GM21526 (cell line): ENCODE measurements at regions not wholly inside any gene's neighbourhood (a gene's known extent, or its start where the extent isn't known, plus 50 kb on each side); places are given as distances from the start of the nearest gene placed in this dataset.
A peak's percentile ranks its signal among the peaks of the same experiment; 100 is the strongest.
"Not testable (repeated sequence)": the region's sequence is repeated elsewhere in the genome, so short reads cannot be mapped to it uniquely, and the experiment has no call there.

Experiments used
- ATAC-seq: cut with Tn5 transposase; IDR thresholded peaks from one replicate; pipeline ENCODE4 v1.9.1; 2021; ENCODE audit warnings: moderate library complexity; ENCODE audit not compliant: unreplicated experiment, low FRiP score

DNA sequence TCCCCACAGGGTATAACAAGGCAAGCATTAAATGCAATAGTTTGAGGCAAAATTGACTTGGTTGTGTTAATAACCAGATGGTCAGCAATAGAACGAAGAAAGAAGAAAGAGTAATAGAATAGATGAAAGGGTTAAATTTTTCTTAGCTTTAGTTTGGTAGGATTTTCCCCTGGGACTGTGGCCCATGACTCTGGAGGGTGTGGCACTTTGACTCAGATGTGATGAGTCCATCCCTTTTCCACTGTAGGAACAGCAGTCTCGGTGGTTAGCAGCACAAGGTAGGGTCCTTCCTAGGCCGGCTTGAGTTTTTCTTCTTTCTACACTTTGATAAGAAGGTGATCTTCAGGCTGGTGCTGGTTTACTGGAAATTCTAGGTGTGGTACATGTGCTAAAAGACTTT lies 321.0 kb downstream of the CGGBP1 start:
- ATAC-seq: not testable (repeated sequence)

- ATAC-seq: no peak
Observed at GRCh38 chr3:87733671-87734367, 325.0 kb downstream of the CGGBP1 start.

DNA sequence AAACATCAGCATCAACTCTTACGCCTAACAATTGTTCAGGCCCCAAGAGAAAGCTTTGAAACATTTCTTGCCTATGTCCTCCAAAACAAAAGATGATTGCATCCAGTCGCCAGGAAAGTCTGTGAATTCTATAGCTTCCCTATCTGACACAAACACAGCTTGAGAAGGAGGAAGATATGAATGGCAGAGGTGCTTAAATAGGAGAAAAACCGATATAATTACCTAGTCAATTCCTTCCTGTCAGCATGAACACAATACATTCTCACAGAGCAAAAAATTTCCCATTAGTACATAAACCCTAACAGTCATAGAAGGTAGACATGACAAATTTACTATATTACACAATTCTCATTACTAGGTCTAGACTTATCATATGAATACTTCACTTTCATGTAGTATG lies 326.5 kb downstream of the CGGBP1 start:
- no peak for ATAC-seq

DNA sequence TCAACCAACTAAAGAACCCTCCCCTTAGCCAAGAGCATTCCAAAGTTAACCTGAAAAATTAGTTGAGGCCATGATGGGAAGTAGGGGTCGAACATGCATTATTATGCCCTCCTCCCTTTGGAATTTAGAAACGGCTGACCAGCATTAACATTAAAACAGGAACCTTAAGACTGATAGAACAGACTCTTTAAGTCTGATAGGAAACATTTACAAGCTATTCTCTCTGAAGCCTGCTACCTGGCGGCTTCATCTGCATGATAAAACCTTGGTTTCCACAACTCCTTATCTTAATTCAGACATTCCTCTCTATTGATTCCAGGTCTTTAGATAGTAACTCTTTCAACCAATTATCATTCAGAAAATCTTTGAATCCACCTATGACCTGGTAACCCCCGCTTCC lies 331.0 kb downstream of the CGGBP1 start:
- no peak for ATAC-seq

GRCh38 chr3:87719060-87719459 lies 339.7 kb downstream of the CGGBP1 start:
- no peak for ATAC-seq

GRCh38 chr3:87710511-87710910 lies 348.3 kb downstream of the CGGBP1 start:
- ATAC-seq: no peak

DNA sequence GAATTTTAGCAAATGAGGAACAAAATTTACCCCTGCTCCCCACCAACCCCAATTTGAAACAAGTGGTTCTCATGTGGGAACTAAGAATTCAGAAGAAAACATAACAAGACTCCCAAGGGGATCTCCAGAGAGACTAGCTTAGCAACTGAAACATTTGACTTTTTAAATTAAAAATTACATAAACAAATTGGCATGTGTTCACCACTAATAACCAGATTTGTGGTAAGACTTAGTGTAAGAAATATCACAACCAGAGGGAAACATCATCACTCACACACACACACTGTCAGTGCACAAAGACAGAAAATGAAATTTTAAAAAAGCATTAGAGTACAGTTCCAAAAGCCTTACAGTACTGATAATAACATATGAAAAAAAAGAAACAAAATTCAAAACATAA lies 348.8 kb downstream of the CGGBP1 start:
- no peak for ATAC-seq

DNA sequence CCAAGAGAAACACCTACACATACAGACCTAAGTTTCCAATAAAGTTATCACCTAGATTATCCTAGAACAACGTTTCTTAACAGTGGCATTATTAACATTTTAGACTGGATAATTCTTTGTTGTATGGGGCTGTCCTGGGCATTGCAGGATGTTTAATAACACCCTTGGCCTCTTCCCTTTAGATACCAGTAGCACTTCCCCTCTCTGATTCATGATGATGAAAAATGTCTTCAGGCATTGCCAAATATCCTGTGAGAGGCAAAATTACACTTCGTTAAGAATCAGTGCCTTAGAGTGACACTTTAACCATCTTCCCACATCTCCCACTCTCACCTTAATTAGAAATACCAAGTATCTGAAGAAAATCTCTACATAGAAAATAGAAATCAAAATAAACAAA lies 352.6 kb downstream of the CGGBP1 start:
- no peak for ATAC-seq

GRCh38 chr3:87702600-87702999 lies 356.2 kb downstream of the CGGBP1 start:
- ATAC-seq: no peak

- no peak for ATAC-seq
Observed at GRCh38 chr3:87696124-87697013, 362.4 kb downstream of the CGGBP1 start.

DNA sequence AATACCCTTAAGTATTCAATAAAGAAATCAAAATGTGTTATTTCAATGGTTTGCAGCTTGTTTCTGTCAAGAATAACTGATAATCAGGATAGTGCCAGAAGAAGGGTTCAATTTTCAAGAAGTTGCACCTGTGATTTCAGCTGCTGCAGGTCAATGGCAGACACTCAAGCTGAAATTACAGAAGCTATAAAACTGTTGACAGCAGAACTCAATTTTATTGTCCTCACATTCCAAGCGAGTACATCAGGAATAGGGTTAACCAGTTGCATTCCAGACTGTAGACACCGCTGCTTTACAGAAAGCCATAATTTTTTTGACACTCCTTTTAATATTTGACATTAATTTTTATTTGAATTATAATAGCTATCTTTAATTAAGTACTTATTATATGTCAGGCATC lies 364.1 kb downstream of the CGGBP1 start:
- ATAC-seq: no peak

- ATAC-seq: no peak
Observed at GRCh38 chr3:87691109-87691508, 367.7 kb downstream of the CGGBP1 start.

GRCh38 chr3:87678984-87679660 lies 379.7 kb downstream of the CGGBP1 start:
- ATAC-seq: not testable (repeated sequence)

GRCh38 chr3:87674397-87675161 lies 384.2 kb downstream of the CGGBP1 start:
- ATAC-seq: peak; percentile 100

GRCh38 chr3:87673132-87673531 lies 385.7 kb downstream of the CGGBP1 start:
- no peak for ATAC-seq

DNA sequence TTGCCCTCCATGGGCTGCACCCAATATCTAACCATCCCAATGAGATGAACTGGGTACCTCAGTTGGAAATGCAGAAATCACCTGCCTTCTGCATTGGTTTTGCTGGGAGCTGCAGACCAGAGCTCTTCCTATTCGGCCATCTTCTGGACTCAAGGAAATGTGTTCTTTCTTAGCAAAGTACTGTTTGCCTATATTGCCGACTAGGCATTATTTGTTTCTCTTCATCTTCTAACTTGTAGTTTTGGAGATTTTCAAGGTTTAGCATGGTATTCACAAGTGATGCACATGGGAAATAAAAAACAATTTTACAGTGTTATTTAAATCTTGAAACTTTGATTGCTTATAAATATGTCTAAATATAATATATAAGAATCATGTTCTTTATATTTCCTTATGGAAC lies 377.8 kb upstream of the POU1F1 start:
- ATAC-seq: no peak

DNA sequence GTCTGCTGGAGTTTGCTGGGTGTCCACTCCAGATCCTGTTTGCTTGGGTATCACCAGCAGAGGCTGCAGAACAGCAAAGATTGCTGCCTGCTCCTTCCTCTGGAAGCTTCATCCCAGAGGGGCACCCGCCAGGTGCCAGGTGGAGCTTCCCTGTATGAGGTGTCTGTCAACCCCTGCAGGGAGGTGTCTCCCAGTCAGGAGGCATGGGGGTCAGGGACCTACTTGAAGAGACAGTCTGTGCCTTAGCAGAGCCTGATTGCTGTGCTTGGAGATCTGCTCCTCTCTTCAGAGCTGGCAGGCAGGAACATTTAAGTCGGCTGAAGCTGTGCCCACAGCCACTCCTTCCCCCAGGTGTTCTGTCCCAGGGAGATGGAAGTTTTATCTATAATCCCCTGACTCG lies 376.8 kb upstream of the POU1F1 start:
- ATAC-seq: not testable (repeated sequence)

- no peak for ATAC-seq
Observed at GRCh38 chr3:87634426-87634825, 358.0 kb upstream of the POU1F1 start.

DNA sequence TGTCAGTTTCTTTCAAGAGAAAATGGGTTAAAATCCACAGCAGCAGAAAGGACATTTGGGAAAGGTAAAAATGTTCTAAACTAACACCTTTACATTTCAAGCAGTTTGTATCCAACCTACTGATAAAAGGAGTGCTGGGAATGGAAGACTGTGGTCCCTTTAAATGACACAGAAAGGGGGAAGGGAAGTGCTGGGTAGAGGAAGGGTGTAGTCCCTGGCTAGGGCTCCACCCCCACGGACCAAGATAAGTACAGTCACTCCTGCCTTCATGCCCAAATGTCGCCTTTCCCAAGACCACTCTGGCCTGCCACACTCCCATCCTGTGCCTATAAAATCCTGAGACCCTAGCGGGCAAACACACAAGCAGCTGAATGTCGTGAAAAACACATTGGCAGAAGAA lies 350.9 kb upstream of the POU1F1 start:
- ATAC-seq: no peak

- ATAC-seq: no peak
Observed at GRCh38 chr3:87626546-87626945, 350.2 kb upstream of the POU1F1 start.

DNA sequence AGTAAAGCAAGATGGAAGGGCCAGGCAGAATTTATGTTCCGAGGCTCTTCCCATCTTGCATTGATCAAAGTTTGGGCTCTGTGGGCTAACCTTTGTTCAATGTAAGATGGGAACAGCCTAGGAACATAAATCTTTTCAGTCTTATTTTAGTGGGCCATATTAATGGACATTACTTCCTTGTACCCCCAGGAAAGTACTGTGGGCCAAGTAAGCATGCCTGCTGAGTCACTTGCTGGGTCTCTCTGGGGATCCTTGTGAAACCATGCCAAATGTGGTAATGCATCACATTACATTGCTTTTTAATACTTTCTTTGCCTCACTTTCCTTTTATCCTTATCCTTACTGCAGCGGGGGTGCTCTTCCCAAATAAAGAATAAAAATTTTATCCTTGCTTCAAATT lies 349.5 kb upstream of the POU1F1 start:
- no peak for ATAC-seq
